ENCODE measurements at regions not wholly inside any gene's neighbourhood (a gene's known extent, or its start where the extent isn't known, plus 50 kb on each side); places are given as distances from the start of the nearest gene placed in this dataset.

- Histone ChIP-seq H3K9me3 (ENCODE audit: control insufficient read depth, insufficient read depth, low read length) (peaks cover 3% of the 10 kb centered on the region), H3K4me1 (ENCODE audit: control insufficient read depth, insufficient read depth, low read length) (no peaks in the 10 kb centered on the region), H3K4me3 (ENCODE audit: low read length) (no peak overlapping the region), H3K27me3 (ENCODE audit: control insufficient read depth, insufficient read depth, low read length) (no peaks in the 10 kb centered on the region), H3K36me3 (ENCODE audit: control insufficient read depth, insufficient read depth, low read length) (no peaks in the 10 kb centered on the region), H3K27ac (ENCODE audit: low read length) (no peak overlapping the region)
- intact Hi-C loops (cut with micrococcal nuclease): no loop called here
- 90% methylated on average over 12 of the region's 12 CpGs for WGBS (ENCODE audit: insufficient coverage)
- no peak for DNase-seq
- no peak for ATAC-seq
- H3K4me3 Mint-ChIP-seq: no peak overlapping the region
- TF ChIP-seq CTCF (IDR thresholded peaks at IDR 0.05): no peak
- H3K27me3 Mint-ChIP-seq (ENCODE audit: low read depth in 2 of 2): peaks cover 3 to 15% of the 10 kb centered on the region in 2 donors
- H3K36me3 Mint-ChIP-seq: no peaks in the 10 kb centered on the region
- no peaks in the 10 kb centered on the region for H3K4me1 Mint-ChIP-seq
- no peak overlapping the region for H3K27ac Mint-ChIP-seq
- no peaks in the 10 kb centered on the region for H3K9me3 Mint-ChIP-seq
These were observed 152.4 kb upstream of the RTL1 start for GRCh38 chr14:101055776-101056374.

- H3K27me3 ChIP-seq (ENCODE audit: control insufficient read depth, insufficient read depth, low read length): no peaks in the 10 kb centered on the region
- H3K27ac Mint-ChIP-seq: no peak overlapping the region
- no peaks in the 10 kb centered on the region for H3K4me1 ChIP-seq (ENCODE audit: control insufficient read depth, insufficient read depth, low read length)
- ATAC-seq: no peak
- 23% methylated on average over 1 of the region's 2 CpGs for WGBS (ENCODE audit: insufficient coverage)
- H3K27me3 Mint-ChIP-seq (ENCODE audit: low read depth in 2 of 2): peaks cover 3 to 15% of the 10 kb centered on the region in 2 donors
- H3K4me1 Mint-ChIP-seq: no peaks in the 10 kb centered on the region
- no peaks in the 10 kb centered on the region for H3K9me3 Mint-ChIP-seq
- H3K4me3 ChIP-seq (ENCODE audit: low read length): no peak overlapping the region
- no peak for DNase-seq
- no peak overlapping the region for H3K4me3 Mint-ChIP-seq
- H3K36me3 ChIP-seq (ENCODE audit: control insufficient read depth, insufficient read depth, low read length): no peaks in the 10 kb centered on the region
- no peaks in the 10 kb centered on the region for H3K36me3 Mint-ChIP-seq
- TF ChIP-seq CTCF (IDR thresholded peaks at IDR 0.05): no peak
- H3K9me3 ChIP-seq (ENCODE audit: control insufficient read depth, insufficient read depth, low read length): peaks cover 3% of the 10 kb centered on the region
- intact Hi-C loops (cut with micrococcal nuclease): no loop called here
- no peak overlapping the region for H3K27ac ChIP-seq (ENCODE audit: low read length)
These were observed 152.9 kb upstream of the RTL1 start for GRCh38 chr14:101056446-101056845.

GRCh38 chr14:101057394-101057793 is 153.9 kb upstream of the RTL1 start:
- Histone ChIP-seq H3K27ac (ENCODE audit: low read length) (no peak overlapping the region), H3K9me3 (ENCODE audit: control insufficient read depth, insufficient read depth, low read length) (peaks cover 3% of the 10 kb centered on the region), H3K27me3 (ENCODE audit: control insufficient read depth, insufficient read depth, low read length) (no peaks in the 10 kb centered on the region), H3K4me1 (ENCODE audit: control insufficient read depth, insufficient read depth, low read length) (no peaks in the 10 kb centered on the region), H3K36me3 (ENCODE audit: control insufficient read depth, insufficient read depth, low read length) (no peaks in the 10 kb centered on the region), H3K4me3 (ENCODE audit: low read length) (no peak overlapping the region)
- ATAC-seq (no peak), DNase-seq (no peak)
- no peak overlapping the region for H3K27ac Mint-ChIP-seq
- peaks cover 3 to 15% of the 10 kb centered on the region in 2 donors for H3K27me3 Mint-ChIP-seq (ENCODE audit: low read depth in 2 of 2)
- intact Hi-C loops (cut with micrococcal nuclease): no loop called here
- no peak overlapping the region for H3K4me3 Mint-ChIP-seq
- H3K36me3 Mint-ChIP-seq: no peaks in the 10 kb centered on the region
- H3K9me3 Mint-ChIP-seq: no peaks in the 10 kb centered on the region
- no peaks in the 10 kb centered on the region for H3K4me1 Mint-ChIP-seq
- WGBS (ENCODE audit: insufficient coverage): no CpG with 5 or more reads among the region's 3 CpGs
- TF ChIP-seq CTCF (IDR thresholded peaks at IDR 0.05): no peak

DNA sequence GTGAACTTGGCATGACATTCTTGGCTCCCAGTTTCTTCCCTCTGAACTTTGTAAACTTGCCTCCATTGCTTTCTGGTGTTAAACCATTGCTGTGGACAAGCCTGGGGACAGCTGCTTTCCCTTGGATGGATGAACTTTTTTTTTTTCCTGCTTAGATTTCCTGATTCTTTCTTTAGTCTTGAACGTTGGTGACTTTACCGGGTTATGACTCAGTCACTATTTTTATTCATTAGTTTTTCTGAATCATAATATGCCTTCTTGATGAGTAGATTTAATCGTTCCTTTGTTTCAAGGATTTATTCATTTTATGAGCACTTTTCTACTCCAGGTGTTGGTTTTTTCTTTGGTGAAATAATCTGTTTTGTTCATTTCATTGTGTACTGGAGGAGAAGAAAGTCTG is 155.0 kb upstream of the RTL1 start:
- 86% methylated on average over 1 of the region's 3 CpGs for WGBS (ENCODE audit: insufficient coverage)
- no peak for TF ChIP-seq CTCF (IDR thresholded peaks at IDR 0.05)
- H3K9me3 Mint-ChIP-seq: no peaks in the 10 kb centered on the region
- peaks cover 3% of the 10 kb centered on the region for H3K9me3 ChIP-seq (ENCODE audit: control insufficient read depth, insufficient read depth, low read length)
- no peaks in the 10 kb centered on the region for H3K4me1 ChIP-seq (ENCODE audit: control insufficient read depth, insufficient read depth, low read length)
- intact Hi-C loops (cut with micrococcal nuclease): no loop called here
- peaks cover 3 to 15% of the 10 kb centered on the region in 2 donors for H3K27me3 Mint-ChIP-seq (ENCODE audit: low read depth in 2 of 2)
- ATAC-seq (no peak), DNase-seq (no peak)
- no peaks in the 10 kb centered on the region for H3K27me3 ChIP-seq (ENCODE audit: control insufficient read depth, insufficient read depth, low read length)
- no peaks in the 10 kb centered on the region for H3K4me1 Mint-ChIP-seq
- H3K27ac ChIP-seq (ENCODE audit: low read length): no peak overlapping the region
- H3K4me3 Mint-ChIP-seq: no peak overlapping the region
- no peaks in the 10 kb centered on the region for H3K36me3 ChIP-seq (ENCODE audit: control insufficient read depth, insufficient read depth, low read length)
- H3K4me3 ChIP-seq (ENCODE audit: low read length): no peak overlapping the region
- H3K27ac Mint-ChIP-seq: no peak overlapping the region
- H3K36me3 Mint-ChIP-seq: no peaks in the 10 kb centered on the region
